ENCODE measurements at regions not wholly inside any gene's neighbourhood (a gene's known extent, or its start where the extent isn't known, plus 50 kb on each side); places are given as distances from the start of the nearest gene placed in this dataset.

GRCh38 chr6:18664401-18664800, 277.3 kb downstream of the RNF144B start:
- TF ChIP-seq POLR2A (IDR thresholded peaks at IDR 0.05; ENCODE audit: extremely low read depth, insufficient read length) (no peak), CTCF (IDR thresholded peaks at IDR 0.05; ENCODE audit: low read depth, low read length) (no peak)
